GM23248 (cell line): ENCODE measurements at regions not wholly inside any gene's neighbourhood (a gene's known extent, or its start where the extent isn't known, plus 50 kb on each side); places are given as distances from the start of the nearest gene placed in this dataset.
"Not testable (repeated sequence)": the region's sequence is repeated elsewhere in the genome, so short reads cannot be mapped to it uniquely, and the experiment has no call there.

Source experiments
- EZH2 ChIP-seq: fragments of 200-600 bp; sonication (generic); IDR thresholded peaks from 2 replicates; pipeline ENCODE4 v1.6.1; 2018; ENCODE audit warnings: antibody characterized with exemption, mild to moderate bottlenecking; ENCODE audit not compliant: insufficient read depth, poor library complexity, severe bottlenecking
- EZH2phosphoT487 ChIP-seq: fragments of 200-600 bp; sonication (generic); IDR thresholded peaks from 2 replicates; pipeline ENCODE4 v1.6.1; 2018; ENCODE audit warnings: antibody characterized with exemption, moderate library complexity, mild to moderate bottlenecking, low read depth; ENCODE audit not compliant: insufficient read depth

GRCh38 chr12:84154439-84154990, 758.1 kb downstream of the SLC6A15 start:
- TF ChIP-seq EZH2, EZH2phosphoT487: not testable (repeated sequence)
